HG03520 (cell line): ENCODE measurements at regions not wholly inside any gene's neighbourhood (a gene's known extent, or its start where the extent isn't known, plus 50 kb on each side); places are given as distances from the start of the nearest gene placed in this dataset.
A peak's percentile ranks its signal among the peaks of the same experiment; 100 is the strongest.

Source experiments
- ATAC-seq: cut with Tn5 transposase; IDR thresholded peaks from one replicate; pipeline ENCODE4 v1.9.1; 2021; ENCODE audit warnings: mild to moderate bottlenecking, moderate library complexity; ENCODE audit not compliant: unreplicated experiment

DNA sequence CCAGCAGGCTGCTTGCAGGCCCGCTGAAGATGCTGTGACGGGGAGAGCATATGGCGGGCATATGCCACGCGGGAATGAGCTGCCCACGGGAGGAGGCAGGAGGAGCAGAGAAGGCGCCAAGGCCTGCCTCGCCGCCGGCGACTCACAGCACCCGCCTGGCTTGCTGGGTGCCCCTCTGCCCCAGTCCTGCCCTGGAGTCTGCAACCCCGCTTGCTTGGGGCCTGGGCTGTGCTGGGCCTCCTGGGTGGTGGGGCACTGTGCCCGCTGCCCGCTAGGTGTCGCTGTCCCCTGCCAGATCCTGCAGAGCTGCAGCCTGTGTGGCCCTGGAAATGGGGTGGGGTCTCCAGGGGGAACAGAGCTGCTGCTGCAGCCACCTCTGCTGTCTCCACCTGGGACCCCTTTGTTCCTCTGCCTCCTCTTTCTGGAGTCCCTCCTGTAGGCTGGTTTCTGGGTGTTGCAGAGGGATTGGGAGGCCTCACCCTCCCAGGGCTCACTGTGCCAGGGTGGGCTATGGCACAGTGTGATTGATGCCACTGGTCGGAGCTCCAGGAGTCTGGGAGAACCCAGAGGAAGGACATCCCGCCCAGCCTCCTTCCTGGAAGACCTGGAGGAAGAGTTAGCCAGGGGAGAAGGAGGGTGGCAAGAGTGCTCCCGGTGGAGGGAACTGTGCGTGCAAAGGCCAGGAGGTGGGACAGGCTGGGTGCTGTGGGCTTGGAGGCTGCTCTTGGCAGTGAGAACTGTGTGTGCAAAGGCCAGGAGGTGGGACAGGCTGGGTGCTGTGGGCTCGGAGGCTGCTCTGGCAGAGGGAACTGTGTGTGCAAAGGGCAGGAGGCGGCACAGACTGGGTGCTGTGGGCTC, 141.0 kb upstream of the CIBAR2 start:
- ATAC-seq = peak; percentile 46

DNA sequence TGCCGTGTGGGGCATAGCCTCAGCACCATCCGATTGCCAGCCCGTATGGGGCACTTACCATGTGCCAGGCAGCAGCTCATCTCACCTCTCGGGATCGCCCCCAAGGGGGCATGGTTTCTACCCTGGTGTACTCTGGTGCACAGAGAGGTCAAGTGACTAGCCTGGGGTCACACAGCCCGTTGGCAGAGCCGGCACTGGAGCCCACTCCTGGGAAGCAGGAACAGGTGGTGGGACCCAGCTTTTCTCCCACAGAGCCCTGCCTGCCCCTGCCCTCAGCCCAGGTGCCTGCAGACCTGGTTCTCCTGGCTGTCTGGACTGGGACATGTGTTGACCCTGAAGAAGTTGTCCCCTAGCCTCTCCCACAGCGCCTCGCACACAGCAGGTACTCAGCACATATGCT, 141.8 kb upstream of the CIBAR2 start:
- ATAC-seq = no peak

DNA sequence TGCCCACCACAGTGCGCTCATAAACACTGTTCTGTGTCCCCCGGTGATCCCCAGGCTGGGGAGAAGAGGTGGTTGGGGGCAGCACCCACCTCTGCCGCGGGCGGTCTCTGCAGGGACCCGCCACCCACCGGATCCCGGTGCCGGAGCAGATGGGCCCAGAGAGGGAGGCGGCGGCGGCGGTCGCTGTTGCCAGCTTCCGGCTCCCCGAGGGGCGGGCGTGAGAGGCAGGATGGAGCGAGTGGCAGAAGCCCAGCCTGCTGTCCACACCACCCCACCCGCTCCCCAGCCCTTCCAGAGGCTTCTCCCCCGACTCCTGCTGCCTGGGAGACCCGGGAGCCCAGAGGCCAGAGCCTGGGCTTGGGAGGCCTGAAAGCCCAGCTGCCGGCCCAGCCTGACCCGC, 142.6 kb upstream of the CIBAR2 start:
- no peak for ATAC-seq

DNA sequence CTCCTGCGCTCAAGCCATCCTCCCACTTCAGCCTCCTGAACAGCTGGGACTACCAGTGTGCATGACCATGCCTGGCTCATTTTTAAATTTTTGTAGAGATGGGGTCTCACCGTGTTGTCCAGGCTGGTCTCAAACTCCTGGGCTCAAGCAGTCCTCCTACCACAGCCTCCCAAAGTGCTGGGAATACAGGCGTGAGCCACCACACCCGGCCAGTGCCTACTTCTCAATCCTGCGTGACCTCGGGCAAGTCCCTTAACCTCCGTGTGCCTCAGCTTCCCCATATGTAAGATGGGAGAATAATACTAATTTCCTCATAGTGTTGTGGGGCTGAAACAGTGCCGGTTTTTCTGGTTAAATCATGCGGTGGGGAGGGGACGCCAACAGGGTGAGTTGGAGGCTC, 143.5 kb upstream of the CIBAR2 start:
- no peak for ATAC-seq

DNA sequence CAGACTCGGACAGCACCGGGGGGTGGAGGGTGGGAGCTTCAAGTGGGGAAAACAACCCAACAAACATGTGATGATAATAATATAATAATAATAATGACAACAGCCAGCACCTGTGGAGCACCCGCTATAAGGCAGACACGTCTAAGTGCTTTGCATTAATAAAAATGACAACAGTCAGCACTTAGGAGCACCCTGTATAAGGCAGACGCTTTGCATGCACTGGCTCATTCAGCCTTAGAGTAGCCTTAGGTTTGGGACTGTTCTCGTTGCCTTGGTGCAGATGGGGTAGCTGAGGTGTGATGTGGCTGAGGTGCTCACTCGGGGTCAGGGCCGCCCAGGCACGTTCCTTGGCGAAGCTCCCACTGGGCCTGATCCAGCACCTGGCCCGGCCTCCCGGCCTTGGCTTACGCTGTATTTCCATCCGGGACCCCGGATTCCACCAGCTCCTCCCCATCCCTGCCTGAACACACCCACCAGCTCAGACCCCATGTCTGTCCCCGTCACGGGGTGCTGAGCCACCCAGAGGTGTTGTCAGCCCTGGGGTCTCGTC, 144.0 kb upstream of the CIBAR2 start:
- ATAC-seq = no peak

DNA sequence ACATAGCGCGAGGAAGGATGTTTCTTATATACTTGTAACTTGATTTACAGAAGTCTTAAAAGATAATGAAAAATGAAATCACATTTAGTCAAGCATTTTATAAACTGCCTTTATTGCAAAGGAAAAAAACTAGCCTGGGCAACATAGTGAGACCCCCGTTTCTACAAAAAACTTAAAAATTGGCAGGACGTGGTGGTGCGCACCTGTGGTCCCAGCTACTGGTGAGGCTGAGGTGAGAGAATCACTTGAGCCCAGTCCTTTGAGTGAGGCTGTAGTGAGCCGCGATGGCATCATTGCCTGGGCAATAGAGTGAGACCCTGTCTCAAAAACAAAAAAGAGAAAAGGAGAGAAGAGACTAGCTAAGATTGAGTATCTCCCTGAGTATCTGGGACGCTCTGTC, 145.2 kb upstream of the CIBAR2 start:
- ATAC-seq = no peak

DNA sequence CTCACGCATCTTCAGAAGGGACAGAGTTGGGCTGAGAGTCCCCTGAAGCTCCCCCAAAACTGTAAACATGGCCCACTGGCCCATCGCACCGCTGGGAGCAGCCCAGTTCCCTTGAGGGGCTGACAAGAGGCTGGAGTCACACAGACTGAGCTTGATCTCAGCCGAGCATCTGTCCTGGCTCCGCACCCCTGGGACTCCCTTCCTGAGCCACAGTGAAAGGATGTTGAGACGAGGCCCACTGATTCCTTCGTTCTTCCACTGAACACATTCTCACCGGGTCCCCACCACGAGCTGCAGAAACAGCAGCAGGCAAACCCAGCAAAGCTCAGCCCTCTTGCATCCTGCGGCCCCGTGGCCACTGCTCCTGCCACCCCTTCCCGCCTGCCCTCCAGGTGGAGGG, 145.9 kb upstream of the CIBAR2 start:
- no peak for ATAC-seq

DNA sequence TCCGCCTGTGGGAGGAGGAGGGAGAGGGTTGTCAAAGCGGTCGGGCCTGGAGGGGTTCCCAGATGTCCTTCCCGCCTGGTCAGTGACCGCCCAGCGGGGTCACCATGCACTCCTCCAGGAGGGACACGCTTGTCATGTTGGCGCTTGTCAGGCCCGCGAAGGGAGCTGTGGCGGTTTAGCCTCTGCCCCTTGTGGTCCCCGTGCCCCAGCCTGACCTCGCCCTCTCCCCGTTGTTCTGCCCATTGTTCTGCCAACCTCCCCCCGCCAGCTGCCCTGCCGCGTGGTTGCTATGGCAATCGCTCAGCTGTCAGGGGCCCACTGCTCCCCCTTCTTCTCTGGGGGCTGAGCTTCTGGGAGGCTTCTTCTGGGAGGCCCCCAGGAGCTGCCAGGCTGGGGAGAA, 146.4 kb upstream of the CIBAR2 start:
- no peak for ATAC-seq

DNA sequence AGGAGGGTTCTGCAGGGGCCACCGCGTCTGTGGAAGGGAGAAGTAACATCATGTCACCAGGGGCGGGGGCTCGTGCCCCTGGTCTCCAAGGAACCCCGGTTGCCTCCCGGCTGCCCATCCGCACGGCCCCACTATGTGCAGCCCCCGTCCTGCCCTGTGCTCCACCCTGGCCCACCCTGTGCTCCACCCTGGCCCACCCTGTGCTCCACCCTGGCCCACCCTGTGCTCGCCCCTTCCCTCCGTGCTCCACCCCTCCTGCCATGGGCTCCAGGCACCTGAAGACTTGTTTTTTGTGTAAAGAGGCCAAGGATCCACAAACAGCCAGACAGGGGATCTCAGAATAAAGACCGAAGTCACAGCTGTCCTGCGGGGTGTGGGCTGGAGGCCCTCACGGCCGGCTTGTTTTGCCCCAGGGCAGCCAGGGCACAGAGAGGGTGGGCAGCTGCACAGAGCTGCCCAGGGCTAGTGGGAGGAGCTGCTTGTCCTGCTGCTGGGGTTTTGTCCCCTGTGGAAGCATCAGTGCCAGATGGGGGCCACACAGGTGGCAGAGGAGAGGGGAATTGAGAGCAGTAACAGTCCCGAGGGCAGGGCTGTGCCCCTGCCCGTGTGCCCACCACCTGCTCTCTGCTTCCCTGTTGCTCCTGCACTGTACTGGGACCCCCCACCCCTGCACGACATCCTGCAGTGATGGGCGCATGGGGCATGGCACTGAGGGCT, 147.0 kb upstream of the CIBAR2 start:
- ATAC-seq = no peak

DNA sequence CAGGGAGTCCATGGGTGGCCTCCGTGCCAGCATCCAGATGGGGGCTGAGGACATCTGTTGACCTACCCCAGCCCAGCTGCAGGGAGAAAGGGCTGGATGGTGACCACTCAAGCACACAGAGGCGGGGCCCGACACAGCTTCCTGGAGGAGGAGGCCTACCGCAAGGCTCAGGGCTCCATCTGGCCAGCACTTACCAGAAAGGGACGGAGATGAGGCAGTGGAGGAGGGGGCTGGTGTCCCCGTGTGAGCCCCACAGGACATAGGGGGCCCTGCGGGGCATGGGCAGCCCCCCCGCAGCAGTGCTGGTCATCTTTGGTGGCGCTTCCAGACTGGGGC, 147.5 kb upstream of the CIBAR2 start:
- no peak for ATAC-seq

DNA sequence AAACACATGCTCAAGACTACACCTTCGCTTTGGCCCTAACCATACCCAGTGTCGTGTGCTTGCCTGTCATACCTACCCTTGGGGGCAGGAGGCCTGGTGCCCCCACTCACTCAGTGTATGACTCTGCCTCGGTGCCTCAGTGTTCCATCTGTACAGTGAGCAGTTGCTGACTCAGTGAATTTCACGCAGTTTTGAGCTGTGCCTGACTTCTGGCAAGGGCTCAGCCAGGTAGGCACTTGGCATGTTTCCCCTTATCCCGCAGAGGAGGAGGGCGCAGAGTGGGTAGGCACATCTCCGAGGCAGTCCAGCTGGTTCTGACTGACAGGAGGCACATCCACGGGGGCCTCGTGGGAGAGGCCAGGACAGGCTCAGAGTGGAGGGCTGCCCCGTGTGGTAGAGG, 148.9 kb upstream of the CIBAR2 start:
- ATAC-seq = no peak

DNA sequence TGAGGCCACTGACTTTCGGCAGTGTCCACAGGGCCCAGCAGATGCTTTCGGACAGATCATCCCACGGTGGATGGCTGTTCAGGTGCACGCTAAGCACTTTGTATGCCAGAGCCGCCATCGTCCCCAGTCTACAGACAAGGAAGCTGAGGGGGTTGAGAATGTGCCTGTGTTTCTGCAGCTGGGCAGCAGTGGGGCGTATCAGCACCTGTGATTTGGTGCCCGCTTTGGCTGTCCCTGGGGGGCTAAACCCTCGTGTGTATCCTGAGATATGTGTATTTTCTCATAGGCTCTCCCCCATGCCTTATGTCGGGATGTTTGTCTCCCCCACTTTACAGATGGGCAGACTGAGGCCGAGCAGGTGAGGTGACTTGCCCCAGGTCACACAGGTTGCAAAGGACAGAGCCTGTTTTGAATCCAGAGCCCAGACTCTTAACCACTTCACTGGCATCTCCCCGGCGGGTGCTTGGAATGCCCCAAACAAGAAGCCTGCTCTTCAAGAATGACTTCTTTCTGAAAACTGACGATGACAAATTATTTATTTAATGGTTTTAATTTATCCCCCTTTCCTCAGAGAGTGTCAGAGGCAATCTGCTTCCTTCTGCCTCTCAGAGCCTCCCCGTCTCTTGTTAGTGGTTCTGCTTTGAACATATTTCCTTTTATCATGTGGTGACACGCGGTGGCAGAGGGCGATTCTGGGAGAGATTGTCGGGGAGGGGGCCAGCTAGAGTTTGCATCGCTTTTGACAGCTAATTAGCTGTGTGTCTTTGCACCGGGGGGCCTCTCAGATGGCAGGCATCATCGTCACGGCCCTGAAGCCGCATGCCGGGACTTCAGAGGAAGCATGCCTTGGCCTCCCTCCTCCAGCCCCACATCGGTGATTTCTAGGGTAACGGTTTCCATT, 149.6 kb upstream of the CIBAR2 start:
- ATAC-seq = no peak

DNA sequence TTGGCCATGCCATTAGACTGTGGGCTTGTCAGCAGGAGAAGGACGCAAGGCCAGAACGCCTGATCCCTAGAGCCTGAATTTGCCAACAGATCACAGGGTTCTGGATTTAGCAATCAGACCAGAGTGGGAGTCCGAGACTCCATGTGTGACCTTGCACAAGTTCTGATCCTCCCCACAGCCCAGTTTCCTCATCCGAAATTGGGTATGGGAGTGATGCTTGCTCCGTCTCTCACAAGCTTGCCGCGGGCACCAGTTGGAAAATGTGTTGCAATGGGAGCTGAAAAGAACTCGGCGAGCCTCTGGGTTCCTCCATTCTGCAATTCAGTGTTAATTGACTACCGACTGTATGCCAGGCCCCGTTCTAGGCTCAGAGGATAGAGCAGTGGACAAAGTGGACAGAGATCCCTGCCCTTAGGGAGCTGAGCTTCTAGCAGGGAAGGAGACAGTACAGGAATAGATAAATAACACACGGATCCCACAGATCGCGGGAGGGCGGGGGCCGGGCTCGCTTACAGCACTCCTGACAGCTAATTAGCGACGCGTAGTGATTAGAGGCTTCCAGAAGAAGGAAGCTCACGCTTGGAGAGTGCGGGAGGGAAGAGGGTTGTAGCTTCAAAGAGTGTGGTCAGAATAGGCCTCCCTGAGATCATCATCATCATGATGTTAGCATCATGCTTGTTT, 150.4 kb upstream of the CIBAR2 start:
- no peak for ATAC-seq

DNA sequence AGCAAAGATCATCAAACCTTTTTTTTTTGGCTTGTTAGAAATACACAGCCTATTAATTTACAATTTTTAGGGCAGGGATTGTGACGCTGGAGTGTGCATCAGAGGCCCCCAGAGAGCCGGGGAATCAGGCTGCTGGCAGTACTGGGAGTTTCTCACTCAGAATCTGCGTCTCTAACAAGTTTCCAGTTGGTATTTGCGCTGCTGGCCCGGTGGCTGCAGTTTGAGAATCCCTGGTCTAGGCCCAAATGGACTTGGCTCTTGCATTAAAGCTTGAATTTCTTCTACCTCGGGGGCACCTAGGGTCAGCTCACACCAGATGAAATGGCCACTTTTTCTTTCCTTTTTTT, 150.9 kb upstream of the CIBAR2 start:
- no peak for ATAC-seq

DNA sequence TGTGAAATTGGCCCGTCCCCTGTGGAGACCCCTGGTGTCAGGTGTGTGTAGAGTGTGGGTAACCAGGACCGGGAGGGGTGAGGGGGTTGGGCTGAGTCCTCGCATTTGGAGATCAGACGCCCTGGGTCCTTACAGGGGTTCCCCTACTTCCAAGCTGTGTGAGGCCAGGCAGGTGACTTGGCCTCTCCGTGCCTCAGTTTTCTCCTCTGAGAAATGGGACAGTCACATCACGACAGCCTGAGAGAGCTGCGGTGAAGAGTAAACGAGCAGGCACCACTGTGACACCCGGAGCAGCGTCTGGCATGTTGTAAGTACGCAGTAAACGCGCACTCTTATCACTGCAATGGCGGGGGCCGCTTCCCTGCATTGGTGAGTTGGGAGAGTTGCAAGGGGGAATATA, 152.5 kb upstream of the CIBAR2 start:
- ATAC-seq = no peak

DNA sequence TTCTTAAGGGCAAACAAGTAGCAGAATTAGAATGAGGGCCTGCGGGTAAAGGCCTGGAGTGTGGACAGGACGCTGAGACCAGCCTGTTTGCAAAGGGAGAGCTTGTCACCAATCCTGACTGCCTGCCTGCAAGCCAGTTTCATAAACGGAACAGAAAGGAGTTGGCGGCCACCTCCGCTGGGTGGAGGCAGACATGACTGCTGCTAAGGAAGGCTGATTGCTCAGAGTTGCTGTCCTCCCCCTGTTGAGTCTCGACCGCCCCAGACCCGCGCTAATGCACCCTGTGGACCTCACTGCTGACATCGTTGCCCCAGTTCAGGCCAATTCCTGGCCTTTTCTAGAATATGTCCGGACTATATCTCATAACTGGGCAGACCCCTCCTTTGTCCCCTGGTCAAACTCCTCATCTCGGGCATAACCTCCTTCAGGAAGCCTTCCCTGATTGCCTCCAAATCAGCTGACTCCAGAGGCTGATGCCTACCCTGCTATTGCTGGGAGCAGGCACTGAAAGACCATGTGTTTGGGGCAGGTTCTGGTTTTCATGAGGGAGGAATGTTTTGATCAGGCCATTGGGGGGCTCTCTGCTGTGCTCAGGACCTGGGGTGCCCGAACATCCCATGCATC, 153.0 kb upstream of the CIBAR2 start:
- no peak for ATAC-seq

DNA sequence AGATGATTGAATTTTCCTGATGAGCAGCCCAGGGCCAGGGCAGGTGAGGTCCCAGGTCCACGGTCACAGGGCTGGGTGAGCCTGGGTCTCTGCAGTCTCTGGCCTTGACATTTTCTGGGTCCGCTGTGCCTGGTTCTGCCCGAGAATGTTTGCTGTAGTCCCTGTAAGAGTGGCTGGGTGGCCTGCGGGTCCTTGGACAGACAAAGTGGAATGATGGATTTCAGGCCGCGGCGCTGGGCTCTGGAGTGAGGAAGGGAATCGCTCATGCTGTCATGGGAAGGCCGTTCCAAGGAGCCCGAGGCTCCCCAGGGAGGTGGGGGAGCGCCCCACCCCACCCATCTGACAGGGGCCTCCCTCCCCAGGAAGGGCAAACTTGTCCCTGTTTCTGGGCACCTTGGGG, 153.5 kb upstream of the CIBAR2 start:
- no peak for ATAC-seq

DNA sequence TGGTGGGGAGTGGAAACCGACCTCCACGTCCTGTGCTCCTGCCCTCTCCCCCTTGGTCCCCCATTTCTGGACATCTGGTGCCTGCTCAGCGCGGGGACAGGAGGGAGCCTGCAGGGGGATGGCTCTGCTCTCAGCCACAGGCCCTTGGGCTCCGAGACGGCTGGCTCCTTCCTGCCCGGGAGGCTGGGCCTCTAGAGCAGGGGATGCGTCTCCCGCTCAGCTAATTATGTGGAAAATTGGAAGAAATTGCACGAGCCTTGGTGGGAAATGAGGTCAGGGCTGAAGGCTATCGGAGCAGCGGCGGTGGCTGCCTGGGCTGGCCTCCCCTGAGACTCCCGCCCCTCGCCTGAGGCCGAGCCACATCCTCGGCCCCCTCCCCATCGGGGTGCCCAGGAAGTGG, 154.6 kb upstream of the CIBAR2 start:
- no peak for ATAC-seq

DNA sequence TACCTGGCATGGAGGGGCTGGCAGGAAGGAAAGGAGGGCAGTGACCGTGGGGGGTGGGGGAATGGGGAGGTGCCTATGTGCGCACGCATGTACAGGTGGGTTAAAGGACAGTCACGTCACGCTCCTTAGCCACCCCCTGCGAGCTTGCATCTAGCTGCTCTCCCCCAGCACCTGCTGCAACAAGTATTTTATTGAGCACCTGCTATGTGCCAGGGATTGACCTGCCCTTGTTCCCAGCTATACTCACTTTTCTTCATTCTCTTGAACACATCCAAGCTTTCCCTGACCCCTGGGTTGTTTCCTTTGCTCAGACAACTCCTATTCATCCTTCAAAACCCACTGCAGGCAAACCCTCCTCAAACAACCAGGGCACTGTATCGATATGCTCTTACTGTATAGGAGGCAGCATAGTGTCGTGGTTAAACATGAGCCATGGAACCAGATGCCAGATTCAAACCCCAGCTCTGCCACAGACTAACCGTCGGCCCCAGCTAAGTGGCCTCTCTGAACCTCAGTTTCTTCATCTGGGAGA, 155.2 kb upstream of the CIBAR2 start:
- ATAC-seq = no peak

DNA sequence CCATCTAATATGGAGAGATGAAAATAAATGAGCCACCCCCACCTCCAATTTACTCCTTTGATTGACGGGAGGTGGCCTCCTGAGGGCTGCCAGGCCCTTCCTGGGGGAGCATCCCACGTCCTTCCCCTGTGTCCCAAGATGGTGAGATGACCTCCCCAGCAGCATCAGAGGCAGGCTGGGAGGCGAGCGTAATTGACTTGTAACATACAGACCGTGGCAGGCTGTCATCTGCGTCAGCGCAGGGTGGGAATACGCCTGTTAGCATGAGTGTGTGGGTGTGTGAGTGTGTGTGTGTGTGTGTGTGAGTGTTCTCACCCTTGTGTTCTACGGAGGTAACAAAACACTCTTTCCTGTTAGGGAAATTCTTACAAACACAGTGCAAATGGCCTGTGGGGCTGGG, 156.9 kb upstream of the CIBAR2 start:
- no peak for ATAC-seq
